ENCODE measurements at regions not wholly inside any gene's neighbourhood (a gene's known extent, or its start where the extent isn't known, plus 50 kb on each side); places are given as distances from the start of the nearest gene placed in this dataset.

- no peak overlapping the region for H3K4me3 Mint-ChIP-seq (ENCODE audit: low read depth)
- no peak for DNase-seq (ENCODE audit: low spot score, unreplicated experiment)
- peaks cover 2% of the 10 kb centered on the region for H3K36me3 Mint-ChIP-seq (ENCODE audit: insufficient read depth)
- H3K27me3 Mint-ChIP-seq = no peaks in the 10 kb centered on the region
- peaks cover 9% of the 10 kb centered on the region for H3K4me1 Mint-ChIP-seq (ENCODE audit: low read depth)
- no peak overlapping the region for H3K27ac Mint-ChIP-seq
- no peak for TF ChIP-seq CTCF (IDR thresholded peaks at IDR 0.05; ENCODE audit: unreplicated experiment)
- H3K9me3 Mint-ChIP-seq (ENCODE audit: low read depth) = peaks cover 8% of the 10 kb centered on the region
These were observed 135.6 kb downstream of the TM9SF2 start for GRCh38 chr13:99636728-99637353.

GRCh38 chr13:99636306-99636705, 135.0 kb downstream of the TM9SF2 start:
- Mint-ChIP-seq H3K36me3 (ENCODE audit: insufficient read depth) (peaks cover 2% of the 10 kb centered on the region), H3K4me1 (ENCODE audit: low read depth) (peaks cover 9% of the 10 kb centered on the region), H3K27ac (no peak overlapping the region), H3K4me3 (ENCODE audit: low read depth) (no peak overlapping the region), H3K9me3 (ENCODE audit: low read depth) (peaks cover 8% of the 10 kb centered on the region), H3K27me3 (no peaks in the 10 kb centered on the region)
- TF ChIP-seq CTCF (IDR thresholded peaks at IDR 0.05; ENCODE audit: unreplicated experiment) = no peak
- no peak for DNase-seq (ENCODE audit: low spot score, unreplicated experiment)

- no peak for TF ChIP-seq CTCF (IDR thresholded peaks at IDR 0.05; ENCODE audit: unreplicated experiment)
- H3K27ac Mint-ChIP-seq = no peak overlapping the region
- no peaks in the 10 kb centered on the region for H3K27me3 Mint-ChIP-seq
- H3K36me3 Mint-ChIP-seq (ENCODE audit: insufficient read depth) = peaks cover 2% of the 10 kb centered on the region
- H3K4me1 Mint-ChIP-seq (ENCODE audit: low read depth) = peaks cover 6% of the 10 kb centered on the region
- DNase-seq (ENCODE audit: low spot score, unreplicated experiment) = no peak
- H3K4me3 Mint-ChIP-seq (ENCODE audit: low read depth) = no peak overlapping the region
- peaks cover 8% of the 10 kb centered on the region for H3K9me3 Mint-ChIP-seq (ENCODE audit: low read depth)
These were observed 133.4 kb downstream of the TM9SF2 start for GRCh38 chr13:99634672-99635071.

- Mint-ChIP-seq H3K4me3 (ENCODE audit: low read depth) (no peak overlapping the region), H3K4me1 (ENCODE audit: low read depth) (peaks cover 6% of the 10 kb centered on the region), H3K36me3 (ENCODE audit: insufficient read depth) (peaks cover 2% of the 10 kb centered on the region), H3K27me3 (peaks cover 8% of the 10 kb centered on the region), H3K27ac (no peak overlapping the region), H3K9me3 (ENCODE audit: low read depth) (peaks cover 8% of the 10 kb centered on the region)
- no peak for TF ChIP-seq CTCF (IDR thresholded peaks at IDR 0.05; ENCODE audit: unreplicated experiment)
- no peak for DNase-seq (ENCODE audit: low spot score, unreplicated experiment)
These were observed 129.1 kb downstream of the TM9SF2 start for GRCh38 chr13:99630269-99630898.

GRCh38 chr13:99629641-99630040, 128.4 kb downstream of the TM9SF2 start:
- H3K4me3 Mint-ChIP-seq (ENCODE audit: low read depth) = no peak overlapping the region
- TF ChIP-seq CTCF (IDR thresholded peaks at IDR 0.05; ENCODE audit: unreplicated experiment) = no peak
- H3K27me3 Mint-ChIP-seq = peaks cover 14% of the 10 kb centered on the region
- no peak for DNase-seq (ENCODE audit: low spot score, unreplicated experiment)
- H3K9me3 Mint-ChIP-seq (ENCODE audit: low read depth) = peaks cover 8% of the 10 kb centered on the region
- H3K27ac Mint-ChIP-seq = no peak overlapping the region
- H3K36me3 Mint-ChIP-seq (ENCODE audit: insufficient read depth) = peaks cover 4% of the 10 kb centered on the region
- H3K4me1 Mint-ChIP-seq (ENCODE audit: low read depth) = peaks cover 6% of the 10 kb centered on the region
